Inflammatory macrophage (primary cell): ENCODE measurements at regions not wholly inside any gene's neighbourhood (a gene's known extent, or its start where the extent isn't known, plus 50 kb on each side); places are given as distances from the start of the nearest gene placed in this dataset.

Experiments used
- DNase-seq, 2 donors: peaks; one replicate each; pipeline ENCODE4 v3.0.0-alpha.2; 2020 to 2022

- no peak for DNase-seq
These were observed 218.4 kb upstream of the JARID2 start for GRCh38 chr6:15027472-15027871.

DNA sequence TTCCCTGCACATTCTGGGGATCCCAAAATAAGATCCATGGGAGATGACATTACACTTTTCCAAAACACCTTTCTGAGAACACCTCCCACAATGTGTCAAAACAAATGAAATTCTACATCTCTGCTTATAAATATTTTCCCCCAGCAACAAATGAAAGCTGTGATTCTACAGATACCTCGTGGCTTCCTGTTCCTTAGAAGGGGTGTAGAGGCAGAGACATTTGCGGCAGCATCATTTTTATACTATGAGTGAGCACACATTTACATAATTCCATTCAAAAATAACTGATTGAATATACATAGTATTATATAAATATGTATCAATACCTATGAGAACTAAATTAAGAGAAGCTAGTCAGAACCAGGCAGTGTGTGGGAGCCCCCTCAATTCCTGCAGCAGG is 213.9 kb upstream of the JARID2 start:
- DNase-seq = no peak

DNA sequence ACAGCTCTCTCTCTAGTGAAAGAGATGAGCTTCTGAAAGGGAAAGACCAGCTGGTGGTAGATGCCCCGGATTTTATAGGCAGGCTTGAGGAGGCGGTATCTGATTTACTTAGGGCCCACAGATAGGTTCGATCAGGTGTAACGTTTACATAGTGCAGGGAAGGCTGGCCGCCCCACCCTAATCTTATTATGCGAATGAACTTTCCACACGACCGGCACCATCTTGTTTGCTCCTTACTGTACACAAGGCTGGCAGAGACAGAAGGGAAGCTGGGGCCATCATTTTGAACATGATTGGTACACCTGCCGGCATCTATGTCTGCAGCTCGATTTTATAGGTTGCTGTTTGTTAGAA is 212.0 kb upstream of the JARID2 start:
- DNase-seq = no peak

GRCh38 chr6:15036690-15037245 is 209.1 kb upstream of the JARID2 start:
- DNase-seq = peak; percentile 6 to 33

- no peak for DNase-seq
These were observed 208.6 kb upstream of the JARID2 start for GRCh38 chr6:15037253-15037652.

DNA sequence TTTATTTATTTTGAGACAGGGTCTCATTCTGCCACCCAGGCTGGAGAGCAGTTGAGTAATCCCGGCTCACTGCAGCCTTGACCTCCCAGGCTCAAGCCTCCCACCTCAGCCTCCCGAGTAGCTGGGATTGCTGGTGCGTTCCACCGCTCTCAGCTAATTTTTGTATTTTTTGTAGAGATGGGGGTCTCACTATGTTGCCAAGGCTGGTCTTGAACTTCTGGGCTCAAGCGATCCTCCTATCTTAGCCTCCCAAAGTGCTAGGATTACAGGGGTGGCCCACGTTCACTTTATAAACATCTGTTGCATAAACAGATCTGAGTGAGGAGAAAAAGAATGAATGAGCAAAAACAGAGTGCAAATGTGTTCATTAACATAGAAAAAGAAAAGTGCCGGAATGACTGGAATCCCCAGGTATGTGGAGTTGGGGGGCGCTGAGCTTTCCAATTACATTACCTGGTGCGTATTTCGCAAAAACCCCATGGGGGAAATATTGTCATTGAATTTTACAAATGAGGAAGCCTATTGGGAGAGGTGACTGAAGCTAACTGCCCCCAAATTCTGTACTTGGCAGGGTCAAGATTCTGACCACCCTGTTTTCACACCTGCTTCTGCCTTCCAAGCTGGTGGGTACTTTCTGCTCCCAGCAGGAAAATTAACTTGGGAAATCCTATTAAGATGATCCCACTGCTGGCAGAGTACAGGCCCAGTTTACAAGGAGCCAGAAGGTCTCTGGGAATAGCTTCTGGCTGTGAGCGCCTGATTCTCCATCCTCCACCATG is 207.7 kb upstream of the JARID2 start:
- no peak for DNase-seq

GRCh38 chr6:15039136-15039535 is 206.7 kb upstream of the JARID2 start:
- DNase-seq = peak in 1 of 2 donors; percentile 16

GRCh38 chr6:15042938-15043337 is 202.9 kb upstream of the JARID2 start:
- DNase-seq = no peak

DNA sequence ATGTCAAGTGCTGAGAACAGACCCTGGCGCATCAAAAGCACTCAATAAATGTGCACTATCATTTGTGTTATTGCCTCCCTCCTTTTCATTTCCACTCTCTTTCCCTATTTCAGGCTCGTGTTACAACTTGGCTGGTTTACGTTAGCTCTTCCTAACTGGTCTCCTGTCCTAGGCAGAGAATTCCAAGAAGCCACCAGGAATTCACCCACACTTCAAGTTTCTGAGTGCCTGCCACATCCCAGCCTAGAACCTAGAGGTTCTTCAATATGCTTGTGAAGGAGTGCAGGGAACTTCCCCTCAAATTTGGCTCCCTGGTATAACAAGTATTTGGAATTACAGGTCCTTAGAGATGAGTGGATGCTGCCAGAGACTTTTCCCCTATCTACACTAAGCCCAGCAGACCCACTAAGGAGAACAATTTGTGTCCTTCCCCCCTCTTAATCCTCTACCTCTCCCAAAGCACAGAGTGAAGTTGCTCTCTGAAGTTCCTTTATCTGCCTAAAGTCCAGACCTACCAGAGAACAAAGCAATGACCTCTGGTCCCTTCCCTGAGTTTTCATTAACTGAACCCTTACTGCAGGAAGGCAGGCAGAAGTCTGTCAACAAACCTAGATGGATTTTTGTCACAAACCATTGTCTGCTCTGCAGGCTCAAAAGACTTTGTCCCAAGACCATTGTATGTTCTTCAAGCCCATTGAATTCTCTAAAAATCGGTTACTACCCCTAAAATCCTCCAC is 201.6 kb upstream of the JARID2 start:
- no peak for DNase-seq

DNA sequence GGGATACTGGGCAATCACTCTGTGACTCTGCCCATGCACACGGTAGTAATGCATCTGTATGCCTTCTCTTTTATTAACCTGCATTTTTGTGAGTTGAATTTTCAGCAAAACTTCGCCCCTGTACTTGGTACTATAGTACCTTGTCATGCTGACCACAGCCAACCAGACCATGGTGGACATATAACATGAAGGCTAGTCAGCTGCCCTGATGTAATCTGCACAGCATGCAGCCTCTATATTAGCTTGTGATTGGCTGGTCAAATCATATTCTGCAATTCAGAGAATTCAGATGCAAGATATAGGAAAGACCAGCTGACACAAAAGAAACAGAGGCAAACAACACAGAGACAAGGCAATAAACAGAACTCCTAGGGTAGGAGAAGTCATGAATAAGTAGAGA is 200.9 kb upstream of the JARID2 start:
- no peak for DNase-seq

GRCh38 chr6:15046751-15047150 is 199.1 kb upstream of the JARID2 start:
- DNase-seq = no peak

- DNase-seq = no peak
These were observed 197.5 kb upstream of the JARID2 start for GRCh38 chr6:15048367-15048766.

- DNase-seq = no peak
These were observed 187.4 kb upstream of the JARID2 start for GRCh38 chr6:15058200-15059061.

DNA sequence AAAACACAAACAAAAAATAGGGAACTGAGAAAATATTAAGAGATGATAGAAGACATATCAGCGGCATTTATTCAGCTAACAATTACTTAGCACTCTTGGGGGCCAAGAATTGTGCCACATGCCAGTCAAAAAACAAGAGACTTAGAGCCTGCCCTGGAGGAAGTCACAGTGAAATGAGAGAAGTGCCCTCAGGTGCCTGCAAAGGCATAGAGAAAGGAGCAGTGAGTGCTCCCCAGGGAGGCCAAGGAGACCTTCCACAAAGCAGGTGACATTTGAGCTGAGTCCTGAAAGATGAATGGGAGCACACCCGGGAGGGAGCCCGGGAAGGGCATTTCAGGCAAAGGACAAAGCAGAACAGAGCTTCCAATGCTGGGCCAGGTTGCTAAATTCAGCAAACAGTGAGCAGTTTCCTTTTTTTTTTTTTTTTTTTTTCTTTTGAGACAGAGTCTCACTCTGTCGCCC is 184.7 kb upstream of the JARID2 start:
- peak; percentile 55 to 58 for DNase-seq

- no peak for DNase-seq
These were observed 183.9 kb upstream of the JARID2 start for GRCh38 chr6:15061908-15062515.

GRCh38 chr6:15062516-15063252 is 183.2 kb upstream of the JARID2 start:
- DNase-seq = peak; percentile 88 to 92

- DNase-seq = peak; percentile 92 to 95
These were observed 182.5 kb upstream of the JARID2 start for GRCh38 chr6:15063253-15063853.

DNA sequence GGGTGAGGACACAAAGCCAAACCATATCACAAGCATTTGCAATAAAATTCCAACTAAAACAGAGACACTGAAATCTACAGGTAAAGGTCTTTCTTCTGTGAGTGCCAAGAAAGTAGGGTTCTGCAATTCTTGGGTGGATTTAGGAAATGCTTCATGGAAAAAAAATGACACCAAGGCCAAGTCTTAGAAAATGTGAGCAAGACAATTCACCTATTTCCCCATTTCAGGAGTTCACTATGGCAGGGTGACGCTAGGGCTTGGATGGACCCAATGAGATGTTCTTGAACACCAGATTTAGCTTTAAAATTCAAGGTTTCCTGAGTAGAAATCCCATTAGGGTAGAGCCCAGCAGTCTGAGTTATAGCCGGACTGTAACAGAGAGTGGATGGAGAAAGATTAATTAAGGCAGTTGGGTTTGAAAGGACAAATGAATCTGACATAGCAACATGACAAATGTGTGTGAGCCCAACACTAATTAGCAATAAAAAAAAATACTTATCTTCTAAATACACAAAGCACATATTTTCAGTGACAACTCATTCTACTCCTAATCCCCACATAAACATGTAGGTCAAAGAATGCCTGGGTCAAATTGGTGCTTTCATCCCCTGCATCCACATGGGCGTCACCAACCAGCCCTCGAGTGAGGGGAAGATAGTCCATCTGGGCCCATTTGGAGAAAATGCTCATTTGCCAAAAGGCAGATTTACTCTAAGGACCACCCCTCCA is 180.4 kb upstream of the JARID2 start:
- DNase-seq = peak; percentile 28

DNA sequence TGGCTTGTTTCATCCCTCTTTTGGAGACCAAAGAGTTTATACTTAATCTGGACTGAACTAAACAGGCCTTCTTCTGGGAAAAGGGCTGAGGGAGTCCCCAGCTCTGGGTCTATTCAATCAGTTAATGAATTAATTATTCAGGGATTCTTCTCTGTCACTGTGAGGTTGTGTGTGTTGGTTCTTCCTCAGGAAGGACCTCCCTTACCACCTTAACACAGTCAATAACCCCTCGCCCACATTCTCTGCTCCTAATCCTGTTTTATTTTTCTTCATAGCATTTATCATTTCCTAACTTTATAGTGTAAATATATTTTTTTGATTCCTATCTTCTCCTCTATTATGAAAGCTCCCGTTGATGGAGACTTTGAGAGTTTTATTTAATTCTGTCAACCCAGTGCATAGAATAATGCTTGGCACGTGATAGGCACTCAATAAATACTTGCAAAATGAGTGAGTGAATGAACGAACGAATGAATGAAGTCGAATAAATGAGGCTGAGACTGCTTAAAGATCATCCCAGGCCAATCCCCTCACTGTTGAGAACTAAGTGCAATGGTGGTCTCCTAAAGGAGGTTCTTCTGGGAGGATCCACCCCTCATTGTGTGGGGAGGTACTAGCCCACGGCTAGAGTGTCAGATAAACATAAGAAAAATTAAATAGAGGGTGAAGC is 179.6 kb upstream of the JARID2 start:
- no peak for DNase-seq

- no peak for DNase-seq
These were observed 172.5 kb upstream of the JARID2 start for GRCh38 chr6:15073344-15073789.
